CD4-positive, alpha-beta memory T cell (primary cell): ENCODE measurements at regions not wholly inside any gene's neighbourhood (a gene's known extent, or its start where the extent isn't known, plus 50 kb on each side); places are given as distances from the start of the nearest gene placed in this dataset.

Source experiments
- CTCF ChIA-PET: fragments of 350-600 bp; sonication (Branson Sonifier 250); formaldehyde crosslinking; loops from one replicate; lab custom pipeline; 2021; ENCODE audit warnings: inconsistent platforms; ENCODE audit not compliant: partially characterized antibody; lab: Charles Lee
- POLR2A ChIA-PET: fragments of 350-600 bp; sonication (Branson Sonifier 250); formaldehyde crosslinking; loops from one replicate; lab custom pipeline; 2021; ENCODE audit not compliant: partially characterized antibody; lab: Charles Lee
- DNase-seq, 5 donors: peaks; one replicate each; pipeline versions ENCODE4 v3.0.0 to v3.0.0-alpha.2; 2020 to 2022; ENCODE audit warnings: mixed read lengths in 1 of 5
- H3K27ac ChIP-seq: one replicate; pipeline ENCODE4 v1.7.0; 2013; ENCODE audit warnings: low read depth, low read length
- H3K27me3 ChIP-seq: 2 replicates; pipeline ENCODE4 v1.7.0; 2013; ENCODE audit warnings: mild to moderate bottlenecking, low read length, moderate library complexity; ENCODE audit not compliant: insufficient read depth
- H3K36me3 ChIP-seq: 2 replicates; pipeline ENCODE4 v1.7.0; 2013; ENCODE audit warnings: mild to moderate bottlenecking, low read length, moderate library complexity; ENCODE audit not compliant: insufficient read depth
- H3K4me1 ChIP-seq: 2 replicates; pipeline ENCODE4 v1.7.0; 2013; ENCODE audit warnings: mild to moderate bottlenecking, low read length, moderate library complexity; ENCODE audit not compliant: insufficient read depth
- H3K4me3 ChIP-seq, 2 donors: one replicate each; pipeline ENCODE4 v1.7.0; 2013; ENCODE audit warnings: low read length in 2 of 2, mild to moderate bottlenecking in 1 of 2
- H3K9me3 ChIP-seq, 2 donors: one replicate each; pipeline ENCODE4 v1.7.0; 2013; ENCODE audit warnings: low read length in 2 of 2, control low read depth in 1 of 2; ENCODE audit not compliant: control insufficient read depth in 1 of 2
- H3K27ac Mint-ChIP-seq, 7 donors: one replicate each; pipeline ENCODE4 v1.8.0; 2020 to 2021; ENCODE audit warnings: mixed read lengths in 7 of 7, mild to moderate bottlenecking in 6 of 7, inconsistent platforms in 3 of 7, moderate library complexity in 3 of 7
- H3K27me3 Mint-ChIP-seq, 2 donors: one replicate each; pipeline ENCODE4 v1.8.0; 2020 to 2021; ENCODE audit warnings: mixed read lengths in 2 of 2
- H3K36me3 Mint-ChIP-seq, 2 donors: one replicate each; pipeline ENCODE4 v1.8.0; 2020 to 2021; ENCODE audit warnings: mixed read lengths in 2 of 2, inconsistent platforms in 1 of 2, mild to moderate bottlenecking in 1 of 2
- H3K4me1 Mint-ChIP-seq, 4 donors: one replicate each; pipeline ENCODE4 v1.8.0; 2020 to 2021; ENCODE audit warnings: mixed read lengths in 4 of 4, mild to moderate bottlenecking in 1 of 4
- H3K4me3 Mint-ChIP-seq, 8 donors: one replicate each; pipeline ENCODE4 v1.8.0; 2020 to 2021; ENCODE audit warnings: mixed read lengths in 8 of 8, mild to moderate bottlenecking in 7 of 8, moderate library complexity in 6 of 8, inconsistent platforms in 3 of 8
- H3K9me3 Mint-ChIP-seq, 8 donors: one replicate each; pipeline ENCODE4 v1.8.0; 2020 to 2021; ENCODE audit warnings: mixed read lengths in 8 of 8, mild to moderate bottlenecking in 5 of 8, inconsistent platforms in 3 of 8, moderate library complexity in 1 of 8
- intact Hi-C: fragments of 100-400 bp; cut with micrococcal nuclease; formaldehyde crosslinking; loops from one replicate; pipeline ENCODE4 v1.15.1; 2023

DNA sequence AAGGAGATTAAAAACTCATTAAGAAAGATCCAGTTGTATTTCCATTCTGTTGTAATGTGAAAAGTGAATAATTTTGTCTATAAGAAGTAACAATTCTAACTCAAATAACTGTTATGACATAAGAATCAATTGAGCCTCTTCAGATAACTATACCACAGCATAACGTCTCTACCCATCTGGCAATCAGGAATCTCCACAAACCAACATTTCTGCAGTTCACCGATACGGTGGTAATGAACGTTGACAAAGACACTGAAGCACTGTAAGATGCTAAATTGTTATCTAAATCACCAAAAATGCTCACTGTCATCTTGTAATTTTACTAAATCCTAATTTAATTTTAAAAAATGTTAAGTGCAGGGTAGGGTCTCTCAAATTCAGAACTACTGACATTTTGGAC lies 130.9 kb upstream of the USP15 start:
- Mint-ChIP-seq H3K36me3 (no peaks in the 10 kb centered on the region), H3K9me3 (peaks cover 0 to 2% (median 0%) of the 10 kb centered on the region in 8 donors), H3K27ac (no peak overlapping the region), H3K4me1 (peaks cover 0 to 2% (median 0%) of the 10 kb centered on the region in 4 donors), H3K4me3 (no peak overlapping the region), H3K27me3 (no peaks in the 10 kb centered on the region)
- Histone ChIP-seq H3K27me3 (no peaks in the 10 kb centered on the region), H3K4me3 (no peak overlapping the region), H3K27ac (no peak overlapping the region), H3K9me3 (no peaks in the 10 kb centered on the region), H3K4me1 (no peaks in the 10 kb centered on the region), H3K36me3 (no peaks in the 10 kb centered on the region)
- CTCF ChIA-PET: no interaction called here
- POLR2A ChIA-PET: no interaction called here
- intact Hi-C loops: no loop called here
- no peak for DNase-seq

DNA sequence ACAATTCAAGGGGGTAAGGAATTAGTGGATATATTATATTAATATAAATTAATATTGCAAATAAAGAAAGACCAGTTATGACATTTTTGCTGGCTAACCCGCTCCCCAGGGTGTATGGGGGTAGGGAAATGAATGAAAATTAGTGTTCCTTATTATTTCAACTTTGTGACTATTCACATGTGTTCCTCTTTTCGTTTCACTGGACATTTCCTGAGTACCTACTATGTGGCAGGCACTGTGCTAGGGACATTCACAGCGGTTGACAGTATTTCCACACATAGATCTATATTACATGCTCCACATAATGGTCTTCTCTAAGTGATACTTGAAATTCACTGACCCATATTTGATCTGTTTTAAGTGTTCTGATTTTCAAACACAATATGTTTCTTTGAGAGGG lies 129.8 kb upstream of the USP15 start:
- H3K4me3 Mint-ChIP-seq: no peak overlapping the region
- no peak overlapping the region for H3K27ac Mint-ChIP-seq
- CTCF ChIA-PET: no interaction called here

DNA sequence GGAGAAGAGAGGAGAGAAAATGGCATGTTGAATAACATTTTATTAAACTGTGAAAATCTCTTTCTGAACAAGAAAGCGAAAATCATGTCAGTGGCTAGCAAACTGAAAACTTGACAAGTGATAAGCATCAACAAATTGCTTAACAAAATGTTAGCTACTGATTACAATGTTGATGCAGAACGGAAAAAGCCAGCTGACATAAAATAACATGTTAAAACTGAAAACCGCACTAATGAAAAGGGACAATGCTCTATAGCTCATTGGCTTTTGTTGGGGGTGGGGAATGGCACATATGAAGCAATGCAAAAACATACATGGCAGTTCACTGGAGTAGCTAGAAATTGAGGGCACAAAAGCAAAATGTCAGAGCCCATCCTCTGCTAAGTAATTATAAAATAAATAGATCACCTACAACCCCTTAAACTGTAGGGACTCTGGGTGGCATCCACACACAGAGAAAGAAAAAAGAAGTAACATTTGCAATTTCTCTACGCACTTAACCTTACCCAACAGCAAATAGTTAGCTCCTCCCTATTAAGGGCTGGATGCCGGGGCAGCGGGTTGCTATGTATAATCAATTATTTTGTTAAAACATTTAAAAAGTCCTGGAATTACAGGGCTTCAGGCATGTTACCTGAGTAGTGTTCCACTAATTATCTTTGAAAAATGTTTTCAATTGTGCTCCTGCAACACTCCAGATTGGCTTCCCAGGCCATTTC lies 129.2 kb upstream of the USP15 start:
- Mint-ChIP-seq H3K27ac (no peak overlapping the region), H3K27me3 (no peaks in the 10 kb centered on the region), H3K4me1 (peaks cover 0 to 2% (median 0%) of the 10 kb centered on the region in 4 donors), H3K9me3 (peaks cover 0 to 2% (median 0%) of the 10 kb centered on the region in 8 donors), H3K4me3 (no peak overlapping the region), H3K36me3 (no peaks in the 10 kb centered on the region)
- ChIA-PET CTCF (no interaction called here), POLR2A (no interaction called here)
- Histone ChIP-seq H3K9me3 (no peaks in the 10 kb centered on the region), H3K4me3 (no peak overlapping the region), H3K36me3 (no peaks in the 10 kb centered on the region), H3K27ac (no peak overlapping the region), H3K27me3 (no peaks in the 10 kb centered on the region), H3K4me1 (no peaks in the 10 kb centered on the region)
- DNase-seq: no peak
- intact Hi-C loops: no loop called here

More for the DNA sequence above, 129.8 kb upstream of the USP15 start:
- H3K9me3 Mint-ChIP-seq: peaks cover 0 to 2% (median 0%) of the 10 kb centered on the region in 8 donors
- Histone ChIP-seq H3K27me3 (no peaks in the 10 kb centered on the region), H3K4me1 (no peaks in the 10 kb centered on the region), H3K36me3 (no peaks in the 10 kb centered on the region), H3K9me3 (no peaks in the 10 kb centered on the region), H3K4me3 (no peak overlapping the region), H3K27ac (no peak overlapping the region)
- DNase-seq: no peak
- intact Hi-C loops: no loop called here
- no peaks in the 10 kb centered on the region for H3K36me3 Mint-ChIP-seq
- H3K4me1 Mint-ChIP-seq: peaks cover 0 to 2% (median 0%) of the 10 kb centered on the region in 4 donors
- POLR2A ChIA-PET: no interaction called here
- H3K27me3 Mint-ChIP-seq: no peaks in the 10 kb centered on the region

DNA sequence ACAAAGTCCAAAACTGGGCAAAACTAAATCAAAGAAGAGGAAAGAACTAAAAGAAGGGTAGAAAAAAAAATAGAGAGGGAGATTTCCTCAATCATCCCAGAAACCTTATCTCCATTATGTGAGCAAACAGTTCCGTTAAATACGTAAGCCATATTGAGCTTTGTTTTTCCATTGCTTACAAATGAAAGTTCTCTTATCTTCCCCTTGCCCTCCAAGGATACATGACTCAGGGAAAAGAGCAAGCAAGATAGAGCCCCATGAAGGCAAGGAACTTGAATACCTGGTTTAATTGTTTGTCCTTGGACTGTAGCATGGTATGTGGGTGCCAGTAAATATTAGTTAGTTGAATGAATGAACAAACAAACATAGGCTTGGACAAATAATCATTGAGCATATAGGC lies 126.8 kb upstream of the USP15 start:
- CTCF ChIA-PET: no interaction called here
- no peaks in the 10 kb centered on the region for H3K4me1 ChIP-seq
- H3K36me3 ChIP-seq: no peaks in the 10 kb centered on the region
- intact Hi-C loops: no loop called here
- H3K4me3 ChIP-seq: no peak overlapping the region
- H3K27me3 ChIP-seq: no peaks in the 10 kb centered on the region
- Mint-ChIP-seq H3K27ac (no peak overlapping the region), H3K4me1 (peaks cover 0 to 1% (median 0%) of the 10 kb centered on the region in 4 donors), H3K36me3 (no peaks in the 10 kb centered on the region), H3K27me3 (no peaks in the 10 kb centered on the region), H3K4me3 (no peak overlapping the region), H3K9me3 (peaks cover 0 to 2% (median 0%) of the 10 kb centered on the region in 8 donors)
- no peak for DNase-seq
- POLR2A ChIA-PET: no interaction called here
- no peak overlapping the region for H3K27ac ChIP-seq
- H3K9me3 ChIP-seq: no peaks in the 10 kb centered on the region

DNA sequence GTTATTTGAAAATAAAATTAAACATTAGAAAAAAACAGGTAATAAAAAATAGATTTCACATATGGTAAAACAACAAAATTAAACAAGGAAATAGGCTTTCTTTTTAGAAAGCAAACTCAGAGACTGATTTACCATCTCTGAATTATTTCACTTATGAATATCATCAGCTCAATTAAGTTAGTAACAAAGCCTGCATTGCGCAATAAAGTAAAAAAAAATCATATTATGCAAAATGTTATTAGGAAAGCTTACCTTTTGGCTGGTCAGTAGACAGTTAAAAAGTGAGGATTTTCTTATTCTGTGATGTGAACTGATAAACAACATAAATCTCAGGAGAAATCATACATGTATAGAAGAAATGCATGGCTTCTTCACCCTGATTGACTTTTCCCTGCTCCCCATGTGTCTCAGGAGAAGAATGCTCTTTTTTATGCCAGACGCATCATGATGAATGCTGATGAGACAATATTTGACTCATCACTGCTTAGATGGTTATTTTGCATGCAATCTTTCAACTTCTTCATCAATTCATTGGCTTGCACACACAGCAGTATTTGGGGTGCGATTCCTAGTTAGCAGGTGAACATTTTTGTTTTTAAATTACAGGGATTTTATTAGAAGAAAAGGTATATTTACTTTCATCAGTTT lies 124.5 kb upstream of the USP15 start:
- H3K4me1 ChIP-seq: no peaks in the 10 kb centered on the region
- Mint-ChIP-seq H3K4me3 (no peak overlapping the region), H3K27me3 (peaks cover 0 to 3% of the 10 kb centered on the region in 2 donors), H3K4me1 (no peaks in the 10 kb centered on the region), H3K9me3 (no peaks in the 10 kb centered on the region), H3K27ac (no peak overlapping the region), H3K36me3 (no peaks in the 10 kb centered on the region)
- no peak overlapping the region for H3K27ac ChIP-seq
- no peak overlapping the region for H3K4me3 ChIP-seq
- no peaks in the 10 kb centered on the region for H3K9me3 ChIP-seq
- no peaks in the 10 kb centered on the region for H3K27me3 ChIP-seq
- POLR2A ChIA-PET: no interaction called here
- no peak for DNase-seq
- H3K36me3 ChIP-seq: no peaks in the 10 kb centered on the region
- intact Hi-C loops: no loop called here
- CTCF ChIA-PET: interaction anchor here (1.9 kb wide), 1 partner anchor 13 kb away, joined by 6 read pairs; no protein-coding TSS in a partner anchor

DNA sequence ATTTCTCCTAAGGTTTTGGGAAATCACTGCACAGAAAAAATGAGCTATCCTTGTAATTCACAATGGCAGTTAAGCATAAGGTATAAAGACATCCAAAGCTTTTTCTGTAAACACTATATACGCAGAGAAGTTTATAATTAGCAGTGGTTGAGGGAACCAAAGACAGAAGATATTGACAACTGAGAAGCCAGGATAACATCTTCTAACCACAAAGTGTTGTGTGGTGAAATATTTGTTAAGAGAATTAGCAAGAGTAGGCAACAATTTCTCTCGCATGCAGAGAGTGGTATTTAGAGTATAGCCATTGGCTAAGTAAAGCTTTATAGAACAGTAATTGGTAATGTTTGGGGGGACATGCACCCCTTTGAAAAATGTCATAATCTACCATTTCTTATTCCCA lies 123.7 kb upstream of the USP15 start:
- H3K4me1 ChIP-seq: no peaks in the 10 kb centered on the region
- intact Hi-C loops: no loop called here
- Mint-ChIP-seq H3K27me3 (peaks cover 0 to 3% of the 10 kb centered on the region in 2 donors), H3K4me1 (no peaks in the 10 kb centered on the region), H3K4me3 (no peak overlapping the region), H3K9me3 (no peaks in the 10 kb centered on the region), H3K36me3 (no peaks in the 10 kb centered on the region), H3K27ac (no peak overlapping the region)
- no peaks in the 10 kb centered on the region for H3K36me3 ChIP-seq
- no peak for DNase-seq
- H3K27ac ChIP-seq: no peak overlapping the region
- H3K4me3 ChIP-seq: no peak overlapping the region
- ChIA-PET CTCF (interaction anchor here (1.9 kb wide), 1 partner anchor 14 kb away, joined by 6 read pairs; no protein-coding TSS in a partner anchor), POLR2A (no interaction called here)
- H3K27me3 ChIP-seq: no peaks in the 10 kb centered on the region
- no peaks in the 10 kb centered on the region for H3K9me3 ChIP-seq

DNA sequence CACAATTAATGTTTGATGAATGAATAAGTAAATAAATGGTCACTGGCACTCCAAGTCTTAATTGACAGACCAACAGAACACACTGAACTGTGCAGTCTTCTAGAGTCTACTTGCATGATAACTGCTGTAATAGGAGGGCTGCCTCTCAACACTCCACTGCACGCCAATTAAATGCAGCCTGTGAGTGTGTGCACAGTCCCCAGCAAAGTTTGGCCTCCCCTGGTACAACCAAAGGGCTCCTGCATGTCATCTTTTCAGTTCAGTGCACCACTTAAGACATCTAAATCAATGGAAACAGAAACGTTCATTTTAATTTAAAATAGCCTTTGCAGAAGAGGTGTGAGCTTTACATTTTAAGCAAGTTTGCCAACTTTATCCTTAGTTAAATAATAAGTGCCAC lies 121.7 kb upstream of the USP15 start:
- no peak overlapping the region for H3K27ac Mint-ChIP-seq
- Histone ChIP-seq H3K9me3 (no peaks in the 10 kb centered on the region), H3K4me3 (no peak overlapping the region), H3K36me3 (no peaks in the 10 kb centered on the region), H3K27me3 (no peaks in the 10 kb centered on the region), H3K27ac (no peak overlapping the region), H3K4me1 (no peaks in the 10 kb centered on the region)
- H3K36me3 Mint-ChIP-seq: no peaks in the 10 kb centered on the region
- intact Hi-C loops: no loop called here
- ChIA-PET CTCF (no interaction called here), POLR2A (no interaction called here)
- H3K9me3 Mint-ChIP-seq: no peaks in the 10 kb centered on the region
- H3K4me3 Mint-ChIP-seq: no peak overlapping the region
- H3K27me3 Mint-ChIP-seq: peaks cover 2 to 3% of the 10 kb centered on the region in 2 donors
- no peaks in the 10 kb centered on the region for H3K4me1 Mint-ChIP-seq
- DNase-seq: no peak
